ENCODE measurements at regions not wholly inside any gene's neighbourhood (a gene's known extent, or its start where the extent isn't known, plus 50 kb on each side); places are given as distances from the start of the nearest gene placed in this dataset.

- DNase-seq (ENCODE audit: low read depth, low spot score) (no peak), FAIRE-seq (no peak)
- POLR2A ChIA-PET: no interaction called here
- no peaks in the 10 kb centered on the region for H3K4me1 ChIP-seq (ENCODE audit: control insufficient read depth, extremely low read depth, insufficient read depth, low read length)
- H4K20me1 ChIP-seq (replicated peaks; ENCODE audit: control insufficient read depth, extremely low read depth, insufficient read depth, low read length): no peaks in the 10 kb centered on the region
- no peaks in the 10 kb centered on the region for H3K27me3 ChIP-seq (ENCODE audit: control insufficient read depth in 2 of 2, insufficient read depth in 2 of 2, low read length in 2 of 2)
- H2AFZ ChIP-seq (ENCODE audit: low read depth, low read length): no peak overlapping the region
- H3K79me2 ChIP-seq (ENCODE audit: control insufficient read depth, insufficient read depth, low read length): no peaks in the 10 kb centered on the region
- BruUV-seq (replicated peaks): no TSS peak
- no peak overlapping the region for H3K4me3 ChIP-seq (replicated peaks in 1 of 3; ENCODE audit: insufficient read depth in 1 of 3, low read depth in 1 of 3, low read length in 3 of 3)
- dilution Hi-C loops (cut with MboI; ENCODE audit: extremely low pct_ligation_motif_present, low sequenced_read_pairs) (no loop called here), intact Hi-C loops (cut with micrococcal nuclease) (no loop called here)
- no peak overlapping the region for H3K9ac ChIP-seq (replicated peaks; ENCODE audit: extremely low read depth, insufficient read depth, low read length)
- H3K36me3 ChIP-seq (ENCODE audit: control insufficient read depth in 2 of 2, extremely low read depth in 1 of 2, insufficient read depth in 2 of 2, low read length in 2 of 2): no peaks in the 10 kb centered on the region
- TF ChIP-seq CTCF (IDR thresholded peaks at IDR 0.05; ENCODE audit: extremely low read depth in 1 of 2, insufficient read depth in 1 of 2, low read depth in 1 of 2, low read length in 2 of 2) (no peak), GATA2 (IDR thresholded peaks at IDR 0.05; ENCODE audit: insufficient read depth, insufficient read length, low read depth, low read length) (no peak), MAX (IDR thresholded peaks at IDR 0.05; ENCODE audit: insufficient read depth, insufficient read length) (no peak), MYC (IDR thresholded peaks at IDR 0.05; ENCODE audit: low read depth, low read length) (no peak), JUN (IDR thresholded peaks at IDR 0.05; ENCODE audit: borderline replicate concordance, insufficient read depth, insufficient read length, low read depth) (no peak), EZH2 (IDR thresholded peaks at IDR 0.05; ENCODE audit: borderline replicate concordance, low read depth, low read length, severe bottlenecking) (no peak), FOS (IDR thresholded peaks at IDR 0.05; ENCODE audit: borderline replicate concordance, insufficient read depth, low read length) (no peak), POLR2A (IDR thresholded peaks at IDR 0.05; ENCODE audit: low read depth, low read length) (no peak), POLR2AphosphoS5 (IDR thresholded peaks at IDR 0.05; ENCODE audit: insufficient read depth, low read depth, low read length) (no peak)
- CTCF ChIA-PET: no interaction called here
- H3K9me1 ChIP-seq (replicated peaks; ENCODE audit: control insufficient read depth, extremely low read depth, insufficient read depth, low read length): no peaks in the 10 kb centered on the region
- no peaks in the 10 kb centered on the region for H3K9me3 ChIP-seq (replicated peaks; ENCODE audit: control insufficient read depth, insufficient read depth, low read length)
- H3K4me2 ChIP-seq (ENCODE audit: insufficient read depth, low read length): no peak overlapping the region
- H3K27ac ChIP-seq (ENCODE audit: insufficient read depth, low read depth, low read length): no peak overlapping the region
Observed at GRCh38 chr1:196043268-196043667, 565.0 kb downstream of the KCNT2 start.
